Skeletal muscle cell (primary cell): ENCODE measurements at regions not wholly inside any gene's neighbourhood (a gene's known extent, or its start where the extent isn't known, plus 50 kb on each side); places are given as distances from the start of the nearest gene placed in this dataset.
A peak's percentile ranks its signal among the peaks of the same experiment; 100 is the strongest.
"Not testable (repeated sequence)": the region's sequence is repeated elsewhere in the genome, so short reads cannot be mapped to it uniquely, and the experiment has no call there.

Experiments
- DNase-seq: peaks from one replicate; pipeline ENCODE4 v3.0.0-alpha.2; 2010; ENCODE audit warnings: low read depth
- H3K4me3 ChIP-seq: 2 replicates; pipeline ENCODE4 v1.5.1; 2011; ENCODE audit warnings: low read depth, mild to moderate bottlenecking, control low read depth, low read length, moderate library complexity

DNA sequence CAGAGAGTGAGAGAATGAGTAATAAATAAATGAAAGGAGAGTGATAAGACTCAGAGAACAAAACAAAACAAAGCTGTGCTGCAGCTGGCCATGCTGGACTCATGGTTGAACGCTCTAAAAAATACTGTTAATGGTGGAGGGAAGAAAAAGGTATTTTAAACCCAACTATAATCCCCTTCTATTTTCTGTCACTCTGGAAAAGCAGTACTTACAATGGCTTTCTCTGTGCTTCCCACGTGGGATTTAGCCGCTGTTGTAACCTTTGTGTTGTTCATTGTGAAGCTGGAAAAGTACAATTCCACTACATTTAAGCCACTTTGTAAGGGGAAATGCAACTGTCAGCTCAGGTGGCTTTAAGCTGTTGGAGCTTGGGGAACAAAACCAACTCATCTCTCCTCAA, 917.7 kb downstream of the IGSF11 start:
- no peak for DNase-seq
- no peak overlapping the region for H3K4me3 ChIP-seq

DNA sequence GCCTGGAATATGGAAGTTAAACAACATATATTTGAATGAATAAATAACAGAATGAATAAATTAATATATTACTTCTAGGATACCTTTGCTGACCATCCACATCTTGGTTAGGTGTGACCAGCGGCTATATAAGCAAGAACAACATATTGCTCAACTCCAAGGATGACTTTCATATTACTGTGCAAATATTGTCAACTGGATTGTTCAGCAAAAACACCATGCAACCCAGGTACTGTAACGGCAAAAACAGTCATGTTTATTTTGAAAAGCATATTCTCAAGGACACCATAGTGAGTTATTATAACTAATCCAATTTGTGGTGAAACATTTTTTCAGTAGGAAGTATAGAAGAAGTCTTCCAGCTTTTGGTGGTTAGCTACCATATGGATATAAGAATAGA, 907.9 kb downstream of the IGSF11 start:
- no peak for DNase-seq
- no peak overlapping the region for H3K4me3 ChIP-seq

DNA sequence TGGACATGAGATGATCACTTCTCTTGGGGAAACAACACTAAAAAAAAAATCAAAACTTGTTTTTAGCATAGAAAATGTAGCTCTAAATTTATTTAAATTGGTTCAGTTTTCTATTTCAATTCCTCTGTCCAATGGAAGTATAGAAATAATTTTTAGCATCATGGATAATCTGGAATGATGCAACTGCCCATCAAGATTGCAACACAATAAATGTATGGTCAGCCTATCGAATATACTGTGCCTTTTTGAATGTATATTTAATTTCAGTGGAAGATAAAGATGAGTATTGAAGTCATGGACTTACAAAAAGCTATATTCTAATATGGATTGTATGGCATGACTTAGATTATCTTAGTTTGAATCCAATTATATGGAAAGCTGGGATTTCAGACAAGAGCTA, 906.7 kb downstream of the IGSF11 start:
- no peak overlapping the region for H3K4me3 ChIP-seq
- no peak for DNase-seq

DNA sequence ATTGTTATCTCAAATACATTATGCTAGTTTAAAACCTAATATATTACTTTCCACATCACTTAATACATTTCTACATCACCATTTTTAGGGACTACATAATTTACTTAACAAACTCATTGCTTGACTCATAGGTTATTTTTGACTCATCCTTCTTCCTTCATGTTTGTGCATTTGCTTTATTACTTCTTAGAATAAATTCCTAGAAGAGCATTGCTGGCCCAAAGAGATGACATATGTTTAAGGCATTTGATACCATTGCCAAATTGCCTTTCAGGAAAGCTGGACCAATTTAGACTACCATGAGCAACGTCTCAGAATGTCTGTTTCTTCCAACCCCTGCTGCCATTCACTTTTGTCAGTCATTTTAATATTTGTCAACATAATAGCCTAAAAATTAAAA, 905.8 kb downstream of the IGSF11 start:
- peak; percentile 22 for DNase-seq
- H3K4me3 ChIP-seq, result no peak overlapping the region

DNA sequence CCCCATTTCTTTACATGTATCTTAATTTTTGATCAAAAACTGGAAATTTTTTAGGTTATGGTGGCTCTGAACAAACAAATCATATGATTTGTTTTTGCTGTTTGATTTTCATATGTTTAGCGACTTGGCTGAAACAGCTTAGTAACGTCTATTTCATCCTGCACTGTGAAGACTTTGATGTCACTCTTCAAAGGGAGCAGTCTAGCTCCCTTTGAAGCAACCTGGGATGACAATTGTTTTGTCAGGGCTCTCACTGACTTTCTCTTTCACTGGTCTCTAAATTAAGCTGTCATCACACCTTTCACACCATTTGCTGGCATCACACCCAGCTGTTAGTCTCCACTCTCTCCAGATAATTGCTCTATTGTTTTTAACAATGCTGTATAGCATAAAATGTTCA, 896.9 kb downstream of the IGSF11 start:
- DNase-seq, result no peak

DNA sequence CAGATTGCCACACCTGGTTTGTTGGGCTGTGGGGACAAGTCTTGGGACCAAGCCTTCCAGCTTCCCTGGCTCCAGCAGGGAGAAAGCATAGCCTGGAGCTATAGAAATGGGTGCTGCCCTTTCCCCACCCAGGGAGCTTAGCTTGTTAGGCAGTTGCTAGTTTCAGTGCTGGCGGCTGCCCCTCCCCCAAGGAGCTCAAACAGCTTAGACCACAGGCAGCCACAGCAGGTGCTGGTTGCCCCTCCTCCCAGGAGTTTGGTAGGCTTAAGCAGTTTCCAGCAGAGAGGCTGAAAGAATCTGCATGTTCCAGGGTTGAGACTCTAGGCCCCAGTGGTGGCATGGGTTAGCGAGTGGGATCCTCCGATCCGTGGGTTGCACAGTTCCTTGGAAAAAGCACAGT, 889.7 kb downstream of the IGSF11 start:
- DNase-seq, result no peak
- no peak overlapping the region for H3K4me3 ChIP-seq

More for the DNA sequence above, 896.9 kb downstream of the IGSF11 start:
- H3K4me3 ChIP-seq, result no peak overlapping the region

DNA sequence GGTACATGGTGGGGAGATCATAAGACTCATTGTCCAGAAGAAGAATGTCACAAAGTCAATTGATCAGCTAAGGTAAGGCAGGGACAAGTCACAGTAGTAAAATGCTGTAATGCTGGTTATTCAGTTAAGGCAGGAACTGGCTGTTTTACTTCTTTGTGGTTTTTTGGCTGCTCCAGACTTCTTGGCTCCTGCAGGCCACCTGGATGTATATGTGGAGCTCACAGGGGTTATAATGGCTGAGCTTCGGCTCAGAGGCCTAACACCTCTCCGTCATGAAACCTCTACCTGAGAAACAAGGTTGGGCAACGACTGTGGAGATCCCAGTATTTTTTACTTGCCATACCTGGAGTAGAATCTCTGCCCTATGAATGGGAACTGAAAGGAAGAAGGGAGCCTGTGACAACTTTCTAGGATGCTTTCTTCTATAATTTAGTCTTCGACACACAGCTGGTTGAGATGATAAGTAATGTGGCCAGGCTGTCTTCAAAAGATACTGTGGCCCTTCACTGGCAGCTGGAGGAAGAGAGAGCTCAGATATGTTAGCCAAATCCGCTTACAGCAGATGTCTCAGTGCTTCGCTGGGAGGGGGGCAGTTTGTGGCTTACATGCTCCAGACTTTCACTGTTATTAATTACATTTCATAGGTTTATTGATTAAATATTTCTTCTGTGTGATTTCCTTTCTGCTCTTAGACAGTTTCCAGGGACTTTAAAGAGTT, 887.8 kb downstream of the IGSF11 start:
- H3K4me3 ChIP-seq, result no peak overlapping the region
- no peak for DNase-seq

DNA sequence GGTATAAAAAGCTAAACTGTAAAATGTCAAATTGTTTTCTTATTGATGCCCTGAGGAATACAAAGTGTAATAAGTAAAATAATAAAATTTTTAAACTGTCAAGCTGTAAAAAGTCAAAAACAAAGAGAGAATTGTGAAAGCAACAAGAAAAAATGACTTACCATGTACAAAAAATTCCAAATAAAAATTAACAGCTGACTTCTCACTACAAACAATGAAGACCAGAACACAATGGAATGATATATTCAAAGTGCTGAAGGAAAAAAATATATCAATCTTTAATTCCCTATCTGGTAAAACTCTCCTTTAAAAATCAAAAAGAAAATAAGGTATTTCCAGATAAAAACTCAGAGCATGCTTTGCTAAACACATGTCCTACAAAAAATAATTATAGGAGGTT, 883.5 kb downstream of the IGSF11 start:
- H3K4me3 ChIP-seq, result no peak overlapping the region
- DNase-seq, result no peak

DNA sequence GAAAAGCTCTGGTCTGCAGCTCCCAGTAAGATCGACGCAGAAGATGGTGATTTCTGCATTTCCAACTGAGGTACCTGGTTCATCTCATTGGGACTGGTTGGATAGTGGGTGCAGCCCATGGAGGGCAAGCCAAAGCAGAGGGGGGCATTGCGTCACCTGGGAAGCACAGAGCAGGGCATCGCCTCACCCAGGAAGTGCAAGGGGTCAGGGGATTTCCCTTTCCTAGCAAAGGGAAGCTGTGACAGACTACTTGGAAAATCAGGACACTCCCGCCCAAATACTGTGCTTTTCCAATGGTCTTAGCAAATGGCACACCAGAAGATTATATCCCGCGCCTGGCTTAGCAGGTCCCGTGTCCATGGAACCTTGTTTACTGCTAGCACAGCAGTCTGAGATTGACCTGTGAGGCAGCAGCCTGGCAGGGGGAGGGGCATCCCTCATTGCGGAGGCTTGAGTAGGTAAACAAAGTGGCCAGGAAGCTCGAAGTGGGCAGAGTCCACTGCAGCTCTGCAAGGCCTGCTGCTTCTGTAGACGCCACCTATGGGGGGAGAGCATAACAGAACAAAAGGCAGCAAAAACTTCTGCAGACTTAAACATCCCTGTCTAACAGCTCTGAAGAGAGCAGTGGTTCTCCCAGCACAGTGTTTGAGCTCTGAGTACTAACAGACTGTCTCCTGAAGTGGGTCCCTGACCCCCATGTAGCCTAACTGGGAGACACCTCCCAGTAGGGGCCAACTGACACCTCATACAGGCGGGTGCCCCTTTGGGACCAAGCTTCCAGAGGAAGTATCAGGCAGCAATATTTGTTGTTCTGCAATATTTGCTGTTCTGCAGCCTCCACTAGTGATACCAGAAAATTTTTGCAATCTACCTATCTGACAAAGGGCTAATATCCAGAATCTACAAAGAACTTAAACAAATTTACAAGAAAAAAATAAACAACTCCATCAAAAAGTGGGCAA, 871.7 kb downstream of the IGSF11 start:
- DNase-seq, H3K4me3 ChIP-seq: not testable (repeated sequence)

DNA sequence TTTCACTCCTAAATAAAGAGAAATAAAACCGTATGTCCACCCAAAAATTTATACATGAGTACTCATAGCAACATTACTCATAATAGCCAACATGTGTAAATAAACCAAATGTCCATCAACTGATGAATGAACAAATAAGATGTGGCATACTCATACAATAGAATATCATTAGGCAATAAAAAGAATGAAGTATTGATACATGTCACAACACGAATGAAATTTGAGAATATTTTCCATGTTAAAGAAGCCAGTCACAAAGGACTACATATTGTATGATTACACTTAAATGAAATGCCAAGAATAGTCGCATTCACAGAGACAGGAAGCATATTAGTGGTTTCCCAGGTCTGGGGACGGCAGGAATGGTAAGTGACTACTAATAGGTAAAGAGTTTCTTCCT, 869.2 kb downstream of the IGSF11 start:
- DNase-seq, result no peak

DNA sequence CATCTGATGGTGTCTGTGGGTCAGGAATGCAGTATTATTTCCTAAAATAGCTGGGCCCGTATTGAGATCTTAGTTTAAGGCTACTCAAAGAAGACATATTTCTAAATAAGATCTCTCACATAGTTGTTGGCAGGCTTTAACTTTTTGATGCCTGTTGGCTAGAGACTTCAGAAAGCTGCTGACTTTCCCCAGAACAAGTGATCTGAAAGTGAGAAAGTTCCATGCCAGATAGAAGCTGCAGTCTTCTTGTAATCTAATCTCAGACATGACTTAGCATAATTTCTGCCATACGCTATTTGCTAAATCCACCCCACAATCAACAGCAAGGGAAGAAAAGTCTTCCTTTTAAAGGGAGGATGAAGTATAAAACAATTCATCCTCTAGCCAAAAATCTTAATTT, 867.1 kb downstream of the IGSF11 start:
- DNase-seq, result no peak
- no peak overlapping the region for H3K4me3 ChIP-seq

More for the DNA sequence above, 869.2 kb downstream of the IGSF11 start:
- H3K4me3 ChIP-seq, result no peak overlapping the region

DNA sequence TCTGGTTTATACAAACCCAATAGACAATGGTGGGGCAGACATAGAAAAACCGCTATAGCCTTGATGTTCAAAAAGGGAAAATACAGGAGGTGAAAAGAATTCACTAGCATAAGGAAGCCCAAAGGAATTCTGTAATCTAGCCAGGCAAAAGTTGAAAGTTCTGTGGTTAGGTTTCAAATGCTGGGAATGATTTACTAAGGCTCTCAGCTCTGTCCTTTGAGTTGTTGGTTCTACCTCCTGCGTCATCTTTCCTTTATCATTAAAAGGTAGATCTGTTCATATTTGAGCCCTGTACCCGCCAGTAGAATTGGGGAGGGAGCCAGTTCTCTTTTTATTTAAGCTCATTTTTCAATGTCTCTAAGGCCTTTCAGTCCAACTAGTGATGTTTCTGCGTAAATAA, 866.5 kb downstream of the IGSF11 start:
- no peak overlapping the region for H3K4me3 ChIP-seq
- DNase-seq, result no peak

DNA sequence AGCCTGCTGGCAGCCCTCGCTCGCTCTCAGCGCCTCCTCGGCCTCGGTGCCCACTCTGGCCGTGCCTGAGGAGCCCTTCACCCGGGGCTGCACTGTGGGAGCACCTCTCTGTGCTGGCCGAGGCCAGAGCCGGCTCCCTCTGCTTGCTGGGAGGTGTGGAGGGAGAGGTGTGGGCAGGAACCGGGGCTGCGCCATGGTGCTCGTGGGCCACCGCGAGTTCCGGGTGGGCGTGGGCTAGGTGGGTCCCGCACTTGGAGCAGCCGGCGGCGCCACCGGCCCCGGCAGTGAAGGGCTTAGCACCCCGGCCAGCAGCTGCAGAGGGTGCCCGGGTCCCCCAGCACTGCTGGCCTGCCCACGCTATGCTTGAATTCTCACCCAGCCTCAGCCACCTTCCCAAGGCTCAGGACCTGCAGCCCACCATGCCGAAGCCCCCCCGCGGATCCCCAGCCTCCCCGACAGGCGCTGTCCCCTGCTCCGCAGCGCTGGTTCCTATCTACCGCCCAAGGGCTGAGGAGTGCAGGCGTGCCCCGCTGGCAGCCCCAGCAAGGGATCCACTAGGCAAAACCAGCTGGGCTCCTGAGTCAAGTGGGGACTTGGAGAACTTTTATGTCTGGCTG, 863.3 kb downstream of the IGSF11 start:
- DNase-seq, result no peak
- no peak overlapping the region for H3K4me3 ChIP-seq

DNA sequence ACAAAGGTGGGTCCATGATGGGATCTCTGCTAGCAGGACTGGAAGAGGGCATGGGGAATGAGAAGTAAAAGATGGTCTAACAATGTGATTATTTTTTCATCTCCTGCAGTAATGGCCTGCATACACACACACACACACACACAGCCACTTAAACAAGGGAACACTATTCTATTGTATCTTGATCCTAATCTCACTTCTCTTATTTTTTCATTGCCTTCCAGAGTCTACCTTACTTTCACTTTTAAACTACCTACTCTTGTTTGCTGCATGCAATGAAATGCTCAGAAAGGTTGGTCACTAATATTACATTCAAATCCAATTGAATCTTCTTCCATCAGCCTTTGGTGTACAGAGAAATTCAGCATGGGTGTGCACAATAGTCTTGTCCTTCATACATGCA, 853.8 kb downstream of the IGSF11 start:
- no peak overlapping the region for H3K4me3 ChIP-seq
- DNase-seq, result no peak

DNA sequence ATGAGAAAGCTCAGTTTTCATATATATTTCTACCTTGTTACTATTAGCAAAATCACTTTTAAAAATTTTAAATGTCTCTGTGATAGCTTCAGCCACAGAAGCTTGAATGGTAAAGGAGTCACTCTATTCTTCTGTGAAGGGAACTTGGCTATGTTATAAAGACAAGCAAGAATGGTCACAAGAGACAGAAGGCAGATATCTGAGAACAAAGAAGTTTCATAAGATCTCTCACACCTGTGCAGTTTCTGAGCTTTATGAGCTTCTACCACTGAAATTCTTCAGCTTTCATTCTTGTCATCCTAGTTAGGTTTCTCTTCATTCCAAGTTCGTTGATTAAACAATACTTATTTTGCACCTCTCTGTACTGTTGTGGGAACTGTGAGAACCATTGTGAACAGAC, 853.4 kb downstream of the IGSF11 start:
- DNase-seq, result no peak
- H3K4me3 ChIP-seq, result no peak overlapping the region

DNA sequence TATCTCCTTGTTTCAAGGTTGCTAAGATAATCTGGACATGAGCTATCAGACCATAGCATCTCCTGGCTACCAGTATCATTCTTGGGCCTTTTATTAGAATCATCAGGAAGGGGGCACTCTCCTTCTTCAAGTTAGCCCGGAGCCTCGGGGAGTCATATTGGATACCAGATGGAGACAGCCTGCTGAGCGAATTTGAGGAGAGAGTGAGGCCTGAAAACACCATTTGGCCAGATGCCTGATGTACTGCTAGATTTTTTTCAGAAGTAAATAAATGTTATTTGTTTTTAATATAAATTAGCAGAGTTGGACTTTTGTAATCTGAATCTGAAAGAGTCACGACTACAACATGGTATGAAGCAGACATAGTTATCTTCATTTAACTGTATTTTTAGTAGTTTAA, 848.6 kb downstream of the IGSF11 start:
- DNase-seq, result no peak

DNA sequence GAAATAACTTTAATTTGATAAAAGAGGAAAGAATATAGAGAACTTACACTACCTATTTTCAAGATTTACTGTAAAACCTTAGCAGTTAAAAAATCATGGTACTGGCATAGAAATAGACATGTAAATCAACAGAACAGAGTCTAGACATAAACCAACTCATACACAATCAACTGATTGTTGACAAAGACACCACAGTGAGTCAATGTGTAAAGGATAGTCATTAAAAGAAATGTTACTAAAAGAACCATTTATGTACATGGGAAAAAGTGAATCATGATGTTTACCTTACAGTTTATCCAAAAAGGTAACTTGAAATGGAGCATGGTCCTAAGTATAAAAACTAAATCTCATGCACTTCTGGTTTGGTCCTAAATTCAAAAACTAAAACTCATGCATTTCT, 847.4 kb downstream of the IGSF11 start:
- no peak overlapping the region for H3K4me3 ChIP-seq
- no peak for DNase-seq

More for the DNA sequence above, 848.6 kb downstream of the IGSF11 start:
- H3K4me3 ChIP-seq, result no peak overlapping the region

DNA sequence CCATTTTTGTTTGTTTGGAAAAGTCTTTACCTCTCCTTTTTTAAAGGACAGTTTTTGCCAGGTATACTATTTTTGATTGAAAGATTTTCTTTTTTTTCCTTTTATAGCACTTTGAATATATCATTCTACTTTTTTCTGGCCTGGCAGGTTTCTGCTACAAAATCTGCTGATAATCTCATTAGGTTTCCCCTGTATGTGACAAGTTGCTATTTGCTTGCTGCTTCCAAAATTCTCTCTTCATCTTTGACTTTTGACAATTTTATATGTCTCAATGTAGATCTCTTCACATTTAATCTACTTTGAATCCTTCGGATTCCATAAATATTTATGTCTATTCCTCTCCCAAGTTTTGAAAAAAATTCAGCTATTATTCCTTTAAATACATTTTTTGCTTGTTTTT, 838.5 kb downstream of the IGSF11 start:
- DNase-seq, result no peak
- H3K4me3 ChIP-seq, result no peak overlapping the region

DNA sequence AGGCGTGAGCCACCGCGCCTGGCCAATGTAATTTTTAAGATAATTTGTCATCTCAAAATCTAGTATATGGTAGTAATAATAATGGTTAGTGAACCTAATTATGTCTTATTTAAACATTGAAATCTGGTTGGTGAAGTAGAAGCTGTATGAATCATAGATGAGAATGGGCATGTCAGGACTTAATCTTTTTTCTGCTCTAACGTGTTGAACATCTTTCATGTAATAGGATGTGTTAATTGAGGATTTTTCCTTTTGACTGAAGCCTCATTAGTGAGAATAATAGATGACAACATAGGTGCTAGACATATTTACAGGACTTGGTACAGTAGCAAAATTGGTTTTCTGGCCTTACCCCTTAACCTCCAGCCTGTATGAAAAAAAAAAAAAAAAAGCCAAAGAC, 835.6 kb downstream of the IGSF11 start:
- no peak overlapping the region for H3K4me3 ChIP-seq
- DNase-seq, result no peak

DNA sequence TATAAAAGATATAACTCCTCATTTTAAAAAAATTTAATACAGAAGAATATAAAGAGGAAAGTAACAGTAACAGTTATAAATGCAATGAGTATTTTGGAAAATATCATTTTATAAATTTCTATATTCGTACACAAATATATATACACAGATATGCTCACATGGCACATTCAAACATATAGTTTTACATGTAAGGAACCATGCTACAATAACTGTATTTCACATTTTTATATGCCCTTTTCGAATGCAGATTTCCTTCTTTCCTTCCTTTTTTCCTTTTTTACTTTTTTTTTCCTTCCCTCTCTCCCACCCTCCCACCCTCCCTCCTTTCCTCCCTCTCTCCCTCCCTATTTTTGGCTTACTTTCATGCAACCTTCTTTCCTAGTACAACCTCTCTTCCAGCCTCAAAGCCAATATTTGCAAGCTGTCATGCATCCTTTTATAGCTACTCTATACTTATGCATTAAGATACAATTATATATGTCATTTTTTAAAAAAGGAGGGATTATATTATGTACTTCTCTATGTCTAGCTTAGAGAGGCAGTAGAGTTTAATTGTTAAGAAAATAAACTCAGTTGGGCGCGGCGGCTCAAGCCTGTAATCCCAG, 830.5 kb downstream of the IGSF11 start:
- no peak for DNase-seq
- no peak overlapping the region for H3K4me3 ChIP-seq
